ENCODE measurements at regions not wholly inside any gene's neighbourhood (a gene's known extent, or its start where the extent isn't known, plus 50 kb on each side); places are given as distances from the start of the nearest gene placed in this dataset.
"Not testable (repeated sequence)": the region's sequence is repeated elsewhere in the genome, so short reads cannot be mapped to it uniquely, and the experiment has no call there.

- H3K27me3 ChIP-seq (ENCODE audit: control insufficient read depth in 3 of 3, insufficient read depth in 3 of 3, low read length in 3 of 3), result no peaks in the 10 kb centered on the region
- H3K4me3 ChIP-seq (ENCODE audit: low read length in 3 of 3), result no peak overlapping the region
- H3K4me1 ChIP-seq (ENCODE audit: control insufficient read depth in 3 of 3, insufficient read depth in 3 of 3, low read length in 3 of 3), result no peaks in the 10 kb centered on the region
- no peak overlapping the region for H3K9ac ChIP-seq (ENCODE audit: low read depth in 1 of 3, low read length in 3 of 3)
- H3K36me3 ChIP-seq (ENCODE audit: control insufficient read depth in 3 of 3, insufficient read depth in 3 of 3, low read length in 3 of 3), result no peaks in the 10 kb centered on the region
- no peak overlapping the region for H3K27ac ChIP-seq (ENCODE audit: low read depth, low read length)
- H3K9me3 ChIP-seq (ENCODE audit: control insufficient read depth in 3 of 3, low read length in 3 of 3), result no peaks in the 10 kb centered on the region
These were observed 126.6 kb upstream of the BCL6 start for GRCh38 chr3:187871848-187872247.

GRCh38 chr3:187873843-187874242 is 128.6 kb upstream of the BCL6 start:
- Histone ChIP-seq H3K27me3 (ENCODE audit: control insufficient read depth in 3 of 3, insufficient read depth in 3 of 3, low read length in 3 of 3) (no peaks in the 10 kb centered on the region), H3K9me3 (ENCODE audit: control insufficient read depth in 3 of 3, low read length in 3 of 3) (no peaks in the 10 kb centered on the region), H3K9ac (ENCODE audit: low read depth in 1 of 3, low read length in 3 of 3) (no peak overlapping the region), H3K4me1 (ENCODE audit: control insufficient read depth in 3 of 3, insufficient read depth in 3 of 3, low read length in 3 of 3) (no peaks in the 10 kb centered on the region), H3K27ac (ENCODE audit: low read depth, low read length) (no peak overlapping the region), H3K36me3 (ENCODE audit: control insufficient read depth in 3 of 3, insufficient read depth in 3 of 3, low read length in 3 of 3) (no peaks in the 10 kb centered on the region), H3K4me3 (ENCODE audit: low read length in 3 of 3) (no peak overlapping the region)

GRCh38 chr3:187875863-187876262 is 130.6 kb upstream of the BCL6 start:
- Histone ChIP-seq H3K9ac (ENCODE audit: low read depth in 1 of 3, low read length in 3 of 3) (no peak overlapping the region), H3K36me3 (ENCODE audit: control insufficient read depth in 3 of 3, insufficient read depth in 3 of 3, low read length in 3 of 3) (no peaks in the 10 kb centered on the region), H3K27me3 (ENCODE audit: control insufficient read depth in 3 of 3, insufficient read depth in 3 of 3, low read length in 3 of 3) (no peaks in the 10 kb centered on the region), H3K4me1 (ENCODE audit: control insufficient read depth in 3 of 3, insufficient read depth in 3 of 3, low read length in 3 of 3) (no peaks in the 10 kb centered on the region), H3K9me3 (ENCODE audit: control insufficient read depth in 3 of 3, low read length in 3 of 3) (no peaks in the 10 kb centered on the region), H3K4me3 (ENCODE audit: low read length in 3 of 3) (no peak overlapping the region), H3K27ac (ENCODE audit: low read depth, low read length) (no peak overlapping the region)

GRCh38 chr3:187878772-187879518 is 133.7 kb upstream of the BCL6 start:
- Histone ChIP-seq H3K9me3 (ENCODE audit: control insufficient read depth in 3 of 3, low read length in 3 of 3) (no peaks in the 10 kb centered on the region), H3K9ac (ENCODE audit: low read depth in 1 of 3, low read length in 3 of 3) (no peak overlapping the region), H3K4me3 (ENCODE audit: low read length in 3 of 3) (no peak overlapping the region), H3K4me1 (ENCODE audit: control insufficient read depth in 3 of 3, insufficient read depth in 3 of 3, low read length in 3 of 3) (no peaks in the 10 kb centered on the region), H3K36me3 (ENCODE audit: control insufficient read depth in 3 of 3, insufficient read depth in 3 of 3, low read length in 3 of 3) (no peaks in the 10 kb centered on the region), H3K27me3 (ENCODE audit: control insufficient read depth in 3 of 3, insufficient read depth in 3 of 3, low read length in 3 of 3) (no peaks in the 10 kb centered on the region), H3K27ac (ENCODE audit: low read depth, low read length) (no peak overlapping the region)

GRCh38 chr3:187880441-187880840 is 135.2 kb upstream of the BCL6 start:
- H3K4me3 ChIP-seq (ENCODE audit: low read length in 3 of 3), result no peak overlapping the region
- no peaks in the 10 kb centered on the region for H3K27me3 ChIP-seq (ENCODE audit: control insufficient read depth in 3 of 3, insufficient read depth in 3 of 3, low read length in 3 of 3)
- no peaks in the 10 kb centered on the region for H3K36me3 ChIP-seq (ENCODE audit: control insufficient read depth in 3 of 3, insufficient read depth in 3 of 3, low read length in 3 of 3)
- H3K9me3 ChIP-seq (ENCODE audit: control insufficient read depth in 3 of 3, low read length in 3 of 3), result no peaks in the 10 kb centered on the region
- H3K9ac ChIP-seq (ENCODE audit: low read depth in 1 of 3, low read length in 3 of 3), result no peak overlapping the region
- no peaks in the 10 kb centered on the region for H3K4me1 ChIP-seq (ENCODE audit: control insufficient read depth in 3 of 3, insufficient read depth in 3 of 3, low read length in 3 of 3)
- H3K27ac ChIP-seq (ENCODE audit: low read depth, low read length), result no peak overlapping the region

GRCh38 chr3:187880851-187881250 is 135.6 kb upstream of the BCL6 start:
- H3K9ac ChIP-seq (ENCODE audit: low read depth in 1 of 3, low read length in 3 of 3), result no peak overlapping the region
- H3K27me3 ChIP-seq (ENCODE audit: control insufficient read depth in 3 of 3, insufficient read depth in 3 of 3, low read length in 3 of 3), result no peaks in the 10 kb centered on the region
- no peak overlapping the region for H3K4me3 ChIP-seq (ENCODE audit: low read length in 3 of 3)
- no peaks in the 10 kb centered on the region for H3K9me3 ChIP-seq (ENCODE audit: control insufficient read depth in 3 of 3, low read length in 3 of 3)
- H3K4me1 ChIP-seq (ENCODE audit: control insufficient read depth in 3 of 3, insufficient read depth in 3 of 3, low read length in 3 of 3), result no peaks in the 10 kb centered on the region
- H3K27ac ChIP-seq (ENCODE audit: low read depth, low read length), result no peak overlapping the region
- no peaks in the 10 kb centered on the region for H3K36me3 ChIP-seq (ENCODE audit: control insufficient read depth in 3 of 3, insufficient read depth in 3 of 3, low read length in 3 of 3)

- Histone ChIP-seq H3K27me3 (ENCODE audit: control insufficient read depth in 3 of 3, insufficient read depth in 3 of 3, low read length in 3 of 3) (no peaks in the 10 kb centered on the region), H3K4me1 (ENCODE audit: control insufficient read depth in 3 of 3, insufficient read depth in 3 of 3, low read length in 3 of 3) (peaks cover 5 to 6% (median 5%) of the 10 kb centered on the region in 3 donors), H3K27ac (ENCODE audit: low read depth, low read length) (no peak overlapping the region), H3K4me3 (ENCODE audit: low read length in 3 of 3) (no peak overlapping the region), H3K36me3 (ENCODE audit: control insufficient read depth in 3 of 3, insufficient read depth in 3 of 3, low read length in 3 of 3) (no peaks in the 10 kb centered on the region), H3K9me3 (ENCODE audit: control insufficient read depth in 3 of 3, low read length in 3 of 3) (no peaks in the 10 kb centered on the region), H3K9ac (ENCODE audit: low read depth in 1 of 3, low read length in 3 of 3) (no peak overlapping the region)
These were observed 143.4 kb upstream of the BCL6 start for GRCh38 chr3:187888701-187889100.

GRCh38 chr3:187889106-187889505 is 143.8 kb upstream of the BCL6 start:
- Histone ChIP-seq H3K27ac (ENCODE audit: low read depth, low read length) (no peak overlapping the region), H3K27me3 (ENCODE audit: control insufficient read depth in 3 of 3, insufficient read depth in 3 of 3, low read length in 3 of 3) (no peaks in the 10 kb centered on the region)

GRCh38 chr3:187889601-187890404 is 144.5 kb upstream of the BCL6 start:
- H3K4me1 ChIP-seq (ENCODE audit: control insufficient read depth in 3 of 3, insufficient read depth in 3 of 3, low read length in 3 of 3), result peaks cover 5 to 6% (median 5%) of the 10 kb centered on the region in 3 donors
- H3K27me3 ChIP-seq (ENCODE audit: control insufficient read depth in 3 of 3, insufficient read depth in 3 of 3, low read length in 3 of 3), result no peaks in the 10 kb centered on the region
- H3K27ac ChIP-seq (ENCODE audit: low read depth, low read length), result no peak overlapping the region
- H3K9me3 ChIP-seq (ENCODE audit: control insufficient read depth in 3 of 3, low read length in 3 of 3), result no peaks in the 10 kb centered on the region
- no peak overlapping the region for H3K4me3 ChIP-seq (ENCODE audit: low read length in 3 of 3)
- no peak overlapping the region for H3K9ac ChIP-seq (ENCODE audit: low read depth in 1 of 3, low read length in 3 of 3)
- H3K36me3 ChIP-seq (ENCODE audit: control insufficient read depth in 3 of 3, insufficient read depth in 3 of 3, low read length in 3 of 3), result no peaks in the 10 kb centered on the region

More at GRCh38 chr3:187889106-187889505, 143.8 kb upstream of the BCL6 start:
- H3K9ac ChIP-seq (ENCODE audit: low read depth in 1 of 3, low read length in 3 of 3), result no peak overlapping the region
- H3K4me1 ChIP-seq (ENCODE audit: control insufficient read depth in 3 of 3, insufficient read depth in 3 of 3, low read length in 3 of 3), result peaks cover 5 to 6% (median 5%) of the 10 kb centered on the region in 3 donors
- no peaks in the 10 kb centered on the region for H3K9me3 ChIP-seq (ENCODE audit: control insufficient read depth in 3 of 3, low read length in 3 of 3)
- no peaks in the 10 kb centered on the region for H3K36me3 ChIP-seq (ENCODE audit: control insufficient read depth in 3 of 3, insufficient read depth in 3 of 3, low read length in 3 of 3)
- no peak overlapping the region for H3K4me3 ChIP-seq (ENCODE audit: low read length in 3 of 3)

GRCh38 chr3:187890405-187890752 is 145.1 kb upstream of the BCL6 start:
- not testable (repeated sequence) for H3K9me3 ChIP-seq (ENCODE audit: control insufficient read depth in 3 of 3, low read length in 3 of 3); H3K36me3 ChIP-seq (ENCODE audit: control insufficient read depth in 3 of 3, insufficient read depth in 3 of 3, low read length in 3 of 3); H3K27me3 ChIP-seq (ENCODE audit: control insufficient read depth in 3 of 3, insufficient read depth in 3 of 3, low read length in 3 of 3); H3K9ac ChIP-seq (ENCODE audit: low read depth in 1 of 3, low read length in 3 of 3); H3K4me3 ChIP-seq (ENCODE audit: low read length in 3 of 3); H3K27ac ChIP-seq (ENCODE audit: low read depth, low read length); H3K4me1 ChIP-seq (ENCODE audit: control insufficient read depth in 3 of 3, insufficient read depth in 3 of 3, low read length in 3 of 3)

Measured in skeletal muscle tissue (tissue), 3 donors.